ENCODE measurements at regions not wholly inside any gene's neighbourhood (a gene's known extent, or its start where the extent isn't known, plus 50 kb on each side); places are given as distances from the start of the nearest gene placed in this dataset.

DNA sequence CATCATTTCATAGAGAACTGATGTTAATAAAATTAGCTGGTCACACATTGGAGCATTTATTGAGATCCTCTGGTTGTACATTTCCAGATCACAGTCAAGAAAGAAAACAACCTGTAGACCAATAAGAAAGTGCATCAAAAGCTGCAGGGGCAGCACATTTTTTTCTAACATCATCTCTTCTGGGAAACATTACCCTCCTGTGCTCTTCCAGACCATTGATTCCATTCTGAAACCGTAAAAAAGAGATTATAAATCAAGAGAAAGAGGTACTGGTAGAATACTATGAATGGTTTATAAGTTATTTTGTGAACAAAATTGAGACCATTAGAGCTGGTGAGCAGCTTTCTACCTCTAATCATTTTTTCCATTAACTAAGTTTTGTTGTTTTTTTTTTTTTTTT lies 1548.2 kb upstream of the CELF4 start:
- DNase-seq (ENCODE audit: low spot score) = no peak

DNA sequence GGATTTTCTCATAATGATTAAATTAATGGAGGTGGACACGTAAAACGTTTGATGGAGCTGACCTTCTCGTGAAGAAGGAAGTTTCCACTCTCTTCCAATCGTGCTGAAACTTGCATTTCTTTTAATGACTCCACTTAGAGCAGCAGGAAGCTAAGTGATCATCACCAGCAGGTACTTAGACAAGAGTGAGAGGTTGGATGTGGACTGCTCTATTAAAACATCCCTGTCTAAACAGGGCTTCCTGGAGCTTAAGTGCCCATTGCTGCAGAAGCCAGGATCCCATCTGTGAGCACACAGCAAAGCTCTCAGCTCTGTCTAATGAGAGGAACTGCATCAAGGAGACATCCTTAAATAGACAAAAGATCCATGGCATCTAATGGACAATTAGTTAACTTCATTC lies 1539.5 kb upstream of the CELF4 start:
- no peak for DNase-seq (ENCODE audit: low spot score)

DNA sequence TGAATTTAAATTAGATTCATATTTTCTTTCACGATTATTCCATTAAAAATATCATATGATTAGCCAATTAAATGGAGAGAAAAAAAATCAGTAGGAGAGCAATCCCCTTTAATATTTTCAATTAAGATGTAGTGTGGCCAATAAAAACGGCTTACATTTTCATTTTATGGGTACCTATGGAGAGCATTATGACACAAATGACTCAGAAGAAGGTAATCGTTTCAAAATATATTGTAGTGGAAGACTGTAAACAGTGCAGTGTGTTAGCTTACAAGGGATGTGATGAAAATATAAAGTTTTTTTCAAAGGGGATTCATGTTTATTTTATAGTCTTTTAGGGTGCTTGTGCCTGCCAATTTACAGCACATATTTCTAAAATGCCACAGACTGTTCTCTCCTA lies 1507.4 kb upstream of the CELF4 start:
- DNase-seq (ENCODE audit: low spot score) = no peak

DNA sequence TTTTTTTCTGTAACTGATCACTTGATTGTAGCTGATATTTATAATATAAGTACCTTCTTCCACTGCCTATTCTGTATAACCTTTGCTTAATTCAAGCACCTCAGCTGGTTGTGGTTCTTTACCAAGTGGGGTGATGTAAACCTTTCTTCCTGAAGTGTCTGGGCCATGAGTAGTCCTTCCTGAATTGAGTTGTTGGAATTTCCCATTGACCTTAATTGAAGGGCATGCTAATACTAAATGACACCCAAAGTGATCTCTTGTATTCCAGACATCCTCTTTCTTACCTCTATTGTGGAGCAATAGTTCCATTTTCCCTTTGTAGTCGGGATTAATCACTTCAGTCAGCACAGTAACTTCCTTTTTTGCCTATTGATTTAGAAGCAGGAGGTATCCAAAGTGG lies 1496.8 kb upstream of the CELF4 start:
- no peak for DNase-seq (ENCODE audit: low spot score)

DNA sequence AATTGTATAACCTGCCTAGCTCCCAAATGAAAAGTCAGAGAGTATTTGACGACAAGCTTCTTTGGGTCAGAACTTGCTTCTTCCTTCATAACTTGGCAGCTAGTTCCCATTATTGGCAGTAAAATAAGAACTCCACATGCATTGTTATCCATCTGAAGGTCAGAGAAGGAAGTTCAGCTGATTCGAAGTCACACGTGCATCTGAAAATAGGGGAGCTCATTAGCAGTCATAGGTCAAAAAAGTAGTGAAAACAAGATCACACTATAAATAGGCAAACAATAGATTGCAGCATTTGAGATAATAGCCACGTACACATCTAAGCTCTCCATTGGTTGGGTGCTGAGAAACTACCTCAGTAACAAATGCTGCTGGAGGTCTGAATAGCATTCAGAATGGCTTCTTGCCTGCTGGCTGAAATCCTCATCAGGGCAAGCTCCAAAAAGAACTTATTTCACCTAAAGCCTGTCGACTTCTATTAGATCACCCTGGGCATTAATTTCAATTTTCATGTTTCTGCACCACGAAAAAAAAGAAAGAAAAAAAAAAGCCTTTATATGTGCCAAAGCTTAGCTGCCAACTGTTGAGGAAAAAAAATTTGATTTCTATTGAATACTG lies 1492.9 kb upstream of the CELF4 start:
- DNase-seq (ENCODE audit: low spot score) = no peak

DNA sequence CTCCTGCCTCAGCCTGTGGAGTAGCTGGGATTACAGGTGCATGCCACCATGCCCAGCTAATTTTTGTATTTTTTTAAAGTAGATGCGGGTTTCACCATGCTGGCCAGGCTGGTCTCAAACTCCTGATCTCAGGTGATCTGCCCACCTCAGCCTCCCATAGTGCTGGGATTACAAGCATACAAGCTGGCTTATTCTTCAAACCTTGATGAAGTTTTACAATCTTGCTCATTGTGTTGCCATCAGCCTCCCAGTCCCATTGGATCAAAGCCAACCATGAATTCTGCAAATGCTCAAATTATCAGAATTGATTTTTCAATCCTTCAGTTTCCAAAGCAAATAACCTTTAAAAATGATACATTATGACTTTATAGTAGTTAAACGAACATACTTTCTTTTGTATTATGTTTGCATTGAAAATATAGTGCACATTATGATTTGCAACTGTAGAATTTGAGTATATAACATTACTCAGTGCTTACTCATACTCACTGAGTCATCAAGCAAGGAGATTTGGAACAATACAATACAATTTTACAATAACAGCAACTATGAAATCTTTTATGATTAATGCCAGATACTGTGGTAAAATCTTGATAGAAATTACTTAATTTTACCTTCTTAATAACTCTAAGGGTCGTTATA lies 1491.9 kb upstream of the CELF4 start:
- DNase-seq (ENCODE audit: low spot score) = no peak

DNA sequence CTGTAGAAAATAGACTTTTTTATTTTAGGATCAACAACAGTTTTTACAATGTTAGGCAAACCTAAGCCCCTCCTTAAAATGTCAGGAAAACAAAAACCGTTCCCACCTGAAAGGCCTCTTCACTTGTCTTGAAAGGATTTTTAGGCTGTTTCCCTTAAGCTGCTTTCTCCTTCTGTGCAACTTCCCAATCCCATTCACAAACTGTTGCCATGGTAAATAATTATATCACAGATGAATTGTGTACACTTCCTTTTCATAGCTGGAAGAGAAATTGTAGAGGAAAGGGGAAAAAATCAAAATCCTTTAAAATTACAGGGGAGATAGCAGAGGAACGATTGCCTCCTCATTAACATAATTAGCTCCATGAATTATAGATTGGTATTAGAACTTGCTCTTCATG lies 1488.0 kb upstream of the CELF4 start:
- no peak for DNase-seq (ENCODE audit: low spot score)

DNA sequence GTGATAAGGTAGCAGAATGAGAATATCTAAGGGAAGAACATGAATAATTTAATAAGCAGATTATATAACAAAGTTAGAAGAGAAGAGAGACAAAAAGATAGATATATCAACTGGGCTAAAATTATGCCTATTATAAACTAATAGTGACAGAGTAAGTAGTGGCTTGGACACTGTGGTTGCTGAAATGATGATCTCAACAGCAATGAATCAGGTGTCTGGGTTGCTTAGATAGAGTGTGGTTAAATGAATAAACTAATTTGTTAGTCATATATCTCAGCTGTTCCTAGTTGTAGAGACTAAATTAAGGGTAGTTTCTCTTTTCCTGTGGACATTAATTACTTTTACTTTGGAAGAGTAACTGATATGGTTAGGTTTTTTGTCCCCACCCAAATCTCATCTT lies 1485.4 kb upstream of the CELF4 start:
- DNase-seq (ENCODE audit: low spot score) = no peak

DNA sequence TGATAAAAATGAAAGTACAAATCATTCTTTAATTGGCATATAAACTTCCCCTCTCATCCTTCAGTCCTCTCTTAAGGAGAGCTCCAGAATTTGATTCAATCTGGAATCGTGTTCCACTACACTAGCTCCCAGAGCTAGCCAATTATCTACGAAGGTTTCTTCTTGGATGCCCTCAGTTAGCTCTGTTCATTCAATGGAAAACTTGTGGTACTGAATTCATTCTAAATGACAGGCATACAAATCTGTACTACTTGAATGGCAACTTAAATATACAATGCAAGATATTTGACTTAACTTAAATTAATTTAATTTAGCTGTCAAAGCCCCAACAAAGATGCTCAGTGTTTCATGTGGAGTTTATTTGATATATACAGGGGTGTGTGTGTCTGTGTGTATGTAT lies 1474.2 kb upstream of the CELF4 start:
- DNase-seq (ENCODE audit: low spot score) = no peak

DNA sequence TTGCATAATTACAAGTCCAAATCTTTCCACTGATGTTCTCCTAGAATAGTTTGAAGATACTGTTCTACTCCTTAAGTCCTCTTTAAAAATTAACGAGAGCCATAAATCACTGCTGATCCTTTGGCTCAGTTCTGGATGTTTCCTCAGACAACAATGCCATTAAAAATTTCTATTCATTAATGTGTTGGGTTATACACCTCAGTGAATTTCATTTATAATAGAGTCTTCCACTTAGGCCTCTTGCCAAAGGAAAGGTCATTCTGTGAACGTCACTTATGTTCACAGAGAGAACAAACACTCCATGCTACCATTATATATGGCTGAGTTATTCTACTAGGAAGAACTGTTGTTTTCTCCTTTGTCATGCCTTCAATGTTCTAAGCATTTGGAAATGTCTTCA lies 1472.3 kb upstream of the CELF4 start:
- DNase-seq (ENCODE audit: low spot score) = no peak

DNA sequence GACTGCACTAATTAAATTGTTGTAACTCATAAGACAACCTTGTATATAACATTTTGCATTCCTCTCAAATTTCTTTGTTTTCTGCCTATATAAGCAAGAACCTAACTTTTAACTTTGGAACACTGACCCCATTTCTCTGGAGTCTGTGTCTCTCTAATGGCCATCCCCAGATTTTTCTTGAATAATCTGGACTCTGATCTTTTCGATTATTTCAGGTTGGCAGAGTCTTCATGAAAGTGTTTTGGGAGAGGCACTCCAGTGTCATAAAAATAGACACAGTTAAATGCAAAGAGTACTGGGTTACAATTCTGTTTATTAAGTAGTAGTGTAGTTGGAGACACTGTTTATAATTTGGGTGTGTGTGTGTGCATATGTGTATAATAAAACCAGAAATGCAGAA lies 1467.7 kb upstream of the CELF4 start:
- DNase-seq (ENCODE audit: low spot score) = no peak

DNA sequence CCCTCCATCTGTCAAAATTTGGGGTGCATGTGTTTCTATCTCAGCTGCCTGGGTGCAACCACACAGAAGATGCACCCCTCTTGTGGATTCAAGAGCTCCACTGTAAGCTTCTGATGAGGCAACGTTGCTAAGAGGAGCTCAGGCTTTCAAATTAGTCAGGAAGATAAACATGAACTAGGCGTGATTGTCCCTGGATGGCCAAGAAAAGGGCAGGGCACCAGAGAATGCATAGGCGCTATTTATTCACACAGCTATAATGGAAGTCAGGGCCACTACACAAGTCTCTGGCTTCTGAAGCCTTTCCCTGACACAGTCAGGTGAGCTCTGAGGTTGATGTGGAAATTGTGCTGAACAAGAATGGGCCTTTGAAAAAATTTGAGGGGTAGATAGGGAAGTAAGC lies 1466.0 kb upstream of the CELF4 start:
- DNase-seq (ENCODE audit: low spot score) = no peak

DNA sequence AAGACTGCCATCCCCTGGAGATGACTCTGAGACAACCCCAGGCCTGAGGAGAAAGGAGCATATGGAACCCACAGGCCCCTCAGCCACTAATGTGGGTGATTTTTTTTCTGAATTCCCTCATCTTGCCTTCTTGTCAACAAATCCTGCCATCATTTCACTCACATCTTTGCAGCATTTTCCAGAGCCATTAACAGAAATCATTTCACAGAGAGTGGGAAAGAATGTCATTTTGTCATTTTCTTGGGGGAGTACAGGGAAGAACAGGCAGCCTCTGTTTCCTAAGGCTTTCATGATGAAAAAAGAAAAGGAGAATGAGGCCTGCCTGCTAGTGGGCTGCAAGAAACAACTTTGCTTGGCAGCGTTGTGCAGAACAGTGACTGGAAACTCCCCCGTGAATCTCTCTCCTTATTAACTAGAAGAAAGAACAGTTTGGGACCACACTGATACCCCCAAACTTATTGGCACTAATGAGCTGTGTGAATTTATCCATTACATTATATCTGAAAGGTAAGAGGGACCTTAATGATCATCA lies 1464.6 kb upstream of the CELF4 start:
- no peak for DNase-seq (ENCODE audit: low spot score)

DNA sequence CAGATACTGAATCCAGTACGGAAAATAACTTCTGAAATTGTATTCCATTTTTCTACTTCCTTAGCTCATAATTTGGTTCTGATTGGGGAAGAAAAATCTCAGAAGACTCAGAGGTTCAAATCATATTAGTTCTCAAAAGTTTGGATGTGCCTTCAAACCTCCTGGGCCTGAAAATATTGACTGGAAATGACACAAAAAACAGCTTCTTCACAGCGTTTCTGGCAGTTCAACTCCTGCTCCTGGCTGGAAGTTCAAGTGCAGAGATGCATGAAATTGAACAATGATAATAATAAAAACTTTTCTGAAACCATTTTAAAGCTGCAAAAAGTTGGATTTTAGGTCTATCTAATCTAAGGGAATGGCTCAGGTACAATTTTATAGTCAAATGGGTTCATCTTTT lies 1459.9 kb upstream of the CELF4 start:
- DNase-seq (ENCODE audit: low spot score) = no peak

DNA sequence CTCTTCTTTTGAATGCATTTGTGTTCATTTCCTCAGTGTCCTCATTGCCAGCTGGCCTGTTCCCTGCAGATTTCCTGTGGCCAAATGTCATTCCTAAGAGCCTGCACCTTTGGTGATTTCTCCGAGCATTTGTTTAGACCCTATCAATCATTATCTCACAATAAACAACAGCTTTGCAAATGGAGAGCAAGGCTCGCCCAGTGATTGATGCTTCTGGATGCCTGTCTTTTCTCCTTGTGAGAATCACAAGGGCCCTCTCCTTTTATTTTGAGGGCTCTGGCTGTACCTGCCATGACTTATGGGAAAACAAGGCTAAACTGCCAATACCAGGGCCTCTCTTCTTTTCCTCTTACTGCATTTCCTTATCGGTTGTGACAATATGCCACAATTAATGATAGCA lies 1454.4 kb upstream of the CELF4 start:
- DNase-seq (ENCODE audit: low spot score) = no peak

DNA sequence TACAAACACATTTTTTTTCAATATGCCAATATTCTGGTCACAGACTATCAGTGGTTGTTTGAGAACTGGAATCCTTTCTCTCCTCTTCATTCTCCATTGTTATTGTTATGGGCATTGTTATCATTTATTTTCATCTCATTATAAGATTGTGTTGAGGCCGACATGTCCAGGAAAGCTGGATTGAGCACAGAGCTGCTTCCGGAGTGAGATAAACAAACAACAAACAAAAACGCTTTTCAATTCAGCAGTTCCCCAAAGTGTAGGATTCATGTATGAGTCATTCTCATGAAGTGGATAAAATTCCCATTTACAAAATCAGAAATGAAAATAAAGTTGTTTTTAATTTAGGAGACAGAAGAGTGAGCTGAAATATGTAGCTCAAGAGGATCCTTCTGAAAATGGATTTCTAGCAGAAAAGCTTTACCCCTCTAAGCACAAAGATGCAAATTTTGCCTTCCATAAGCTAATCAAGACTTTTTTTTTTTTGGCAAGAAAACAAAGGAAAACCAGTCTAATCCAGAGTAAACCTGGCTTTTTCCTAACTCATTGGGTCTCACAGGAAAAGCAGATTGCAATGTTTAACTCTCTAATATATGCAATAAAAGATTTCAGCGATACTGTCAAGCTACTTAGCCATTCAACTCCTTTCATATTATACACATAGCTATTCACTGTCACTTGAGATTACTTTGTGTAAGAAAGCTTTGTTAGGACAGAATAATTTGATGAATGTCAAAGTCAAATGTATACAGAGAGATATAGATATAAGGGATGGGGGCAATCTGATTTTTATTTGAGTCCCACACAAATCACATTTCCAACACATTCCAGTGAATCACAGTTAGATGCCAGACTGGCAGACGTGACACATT lies 1441.7 kb upstream of the CELF4 start:
- no peak for DNase-seq (ENCODE audit: low spot score)

DNA sequence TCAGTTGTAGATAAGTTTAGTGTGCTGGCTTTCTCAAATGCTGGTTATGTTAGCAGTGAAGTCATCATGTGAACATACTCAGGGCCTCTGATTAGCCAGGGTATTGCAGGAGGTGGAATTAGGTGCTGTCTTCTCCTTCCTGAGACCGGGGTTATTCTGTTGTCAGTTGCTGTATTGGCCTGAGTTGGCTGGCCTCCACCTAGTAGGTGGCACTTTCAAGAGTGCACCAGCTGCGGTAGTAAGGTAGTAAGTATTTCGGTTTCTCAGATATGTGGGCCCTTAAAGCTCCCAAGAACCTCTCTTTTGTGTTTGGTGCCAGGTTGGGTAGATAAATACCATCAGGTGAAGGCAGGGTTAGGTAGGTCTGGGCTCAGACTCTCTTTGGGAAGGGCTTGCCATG lies 1430.5 kb upstream of the CELF4 start:
- no peak for DNase-seq (ENCODE audit: low spot score)

DNA sequence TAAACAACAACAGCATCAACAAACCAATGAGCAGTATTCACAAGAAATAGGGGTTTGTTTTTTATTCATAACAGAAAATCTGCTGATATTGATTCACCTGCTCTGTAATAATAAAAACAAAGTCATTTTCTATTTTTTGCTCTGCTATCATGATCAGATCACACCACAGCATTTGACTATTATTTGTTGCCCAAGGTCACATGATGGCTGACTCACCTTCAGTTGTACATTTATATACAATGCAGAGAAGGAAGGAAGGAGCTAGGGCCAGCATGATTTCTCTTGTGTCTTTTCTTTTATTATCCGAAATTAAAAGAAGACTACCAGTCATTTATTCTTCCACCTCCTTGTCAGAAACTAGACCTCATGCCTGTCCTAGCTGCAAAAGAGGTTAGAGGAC lies 1427.7 kb upstream of the CELF4 start:
- no peak for DNase-seq (ENCODE audit: low spot score)

DNA sequence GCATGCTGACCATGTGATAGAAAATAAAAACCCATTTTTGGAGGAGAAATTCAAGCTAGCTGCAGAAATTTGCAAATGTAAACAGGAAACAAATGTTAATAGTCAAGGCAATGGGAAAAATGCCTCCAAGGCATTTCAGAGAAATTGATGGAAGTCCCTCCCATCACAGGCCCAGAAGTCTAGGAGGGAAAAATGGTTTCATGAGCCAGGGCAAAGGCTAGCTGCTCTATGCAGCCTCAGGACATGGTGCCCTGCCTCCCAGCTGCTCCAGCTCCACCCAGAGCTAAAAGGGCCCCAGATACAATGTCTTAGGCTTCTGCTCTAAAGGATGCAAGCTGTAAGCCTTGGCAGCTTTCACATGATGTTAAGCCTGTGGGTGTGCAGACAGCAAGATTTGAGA lies 1419.4 kb upstream of the CELF4 start:
- DNase-seq (ENCODE audit: low spot score) = no peak

DNA sequence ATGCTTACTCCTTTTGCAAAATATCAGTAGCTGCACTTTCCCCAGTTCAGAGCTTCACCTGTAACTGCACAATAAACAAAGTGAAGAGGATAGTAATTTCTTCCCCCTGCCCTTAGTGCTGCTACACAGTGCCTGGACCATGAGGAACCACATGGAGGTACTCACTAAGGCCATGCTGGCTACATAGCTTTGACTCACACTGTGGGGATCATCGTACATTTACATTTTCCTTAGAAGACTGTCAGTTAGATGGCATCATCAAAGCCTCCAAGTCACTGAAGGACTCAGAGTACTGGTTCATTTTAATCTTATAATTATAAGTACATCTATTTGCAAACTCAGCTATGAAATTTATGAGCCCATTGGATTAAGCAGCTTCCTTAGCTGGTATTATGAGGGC lies 1416.5 kb upstream of the CELF4 start:
- no peak for DNase-seq (ENCODE audit: low spot score)

DNA sequence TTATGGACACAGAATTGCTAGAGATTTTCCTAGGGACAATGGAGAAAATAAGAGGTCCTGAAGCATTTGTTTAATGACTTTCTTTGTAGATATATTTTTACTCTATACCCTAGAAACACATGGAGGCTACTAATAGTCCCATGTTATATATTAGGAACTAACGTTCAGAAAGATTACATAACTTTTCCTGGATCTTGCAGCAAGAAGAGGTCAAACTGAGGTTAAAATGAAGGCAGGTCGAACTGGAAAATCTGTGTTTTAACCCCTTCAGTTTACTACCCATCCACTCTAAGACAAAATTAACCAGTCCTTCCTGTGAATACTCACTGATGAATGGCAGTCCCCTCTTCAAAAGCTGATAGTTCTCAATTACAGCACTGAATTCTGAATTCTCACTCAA lies 1415.8 kb upstream of the CELF4 start:
- DNase-seq (ENCODE audit: low spot score) = no peak

DNA sequence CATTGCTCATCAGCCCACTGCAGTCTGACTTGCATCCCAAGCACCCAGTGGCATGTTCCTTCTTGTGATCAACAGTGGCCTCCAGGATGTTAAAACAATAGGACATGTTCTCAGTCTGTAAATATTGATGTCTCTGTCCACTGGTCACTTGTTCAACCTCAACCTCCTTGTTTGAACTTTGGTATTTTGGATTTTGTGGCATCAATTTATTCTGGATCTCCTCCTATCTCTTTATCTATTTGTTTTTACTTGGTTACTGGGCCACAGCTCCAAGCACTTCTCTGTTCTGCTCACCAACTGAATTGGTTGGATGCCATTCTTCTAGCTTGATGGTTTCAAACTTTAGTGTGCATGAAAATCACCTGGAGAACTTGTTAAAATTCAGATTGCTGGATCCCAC lies 1414.8 kb upstream of the CELF4 start:
- no peak for DNase-seq (ENCODE audit: low spot score)

DNA sequence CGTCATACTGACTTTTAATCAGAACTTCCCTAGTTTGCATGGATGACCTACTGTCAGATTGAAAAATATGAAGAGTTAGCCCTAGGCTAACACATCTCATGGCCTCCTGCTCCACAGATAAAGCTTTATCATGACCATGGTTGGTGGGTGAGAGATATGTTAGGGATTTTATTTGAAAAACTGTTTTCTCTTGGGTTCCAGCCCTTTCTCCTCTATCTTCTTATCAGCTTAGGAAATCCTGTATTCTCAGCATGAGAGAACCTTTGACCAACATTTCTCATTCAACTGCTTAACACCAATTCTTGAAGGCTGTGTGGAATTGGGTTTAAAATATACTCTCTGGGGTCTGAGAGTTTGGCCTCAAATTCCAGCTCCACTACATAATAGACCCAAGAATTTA lies 1407.0 kb upstream of the CELF4 start:
- no peak for DNase-seq (ENCODE audit: low spot score)

All from CD4-positive, alpha-beta T cell treated with Interleukin-15 for 4 hours (primary cell).